22Rv1 (cell line): ENCODE measurements at regions not wholly inside any gene's neighbourhood (a gene's known extent, or its start where the extent isn't known, plus 50 kb on each side); places are given as distances from the start of the nearest gene placed in this dataset.

Experiments used
- ZFX ChIP-seq: fragments of 450-650 bp; IDR thresholded peaks from 2 replicates; pipeline ENCODE4 v1.6.1; 2017; ENCODE audit warnings: antibody characterized with exemption, borderline replicate concordance
- TF ChIP-seq, protein P1 (sequence below): fragments of 450-650 bp; IDR thresholded peaks from 2 replicates; pipeline ENCODE4 v1.5.1; 2017; ENCODE audit warnings: mild to moderate bottlenecking

DNA sequence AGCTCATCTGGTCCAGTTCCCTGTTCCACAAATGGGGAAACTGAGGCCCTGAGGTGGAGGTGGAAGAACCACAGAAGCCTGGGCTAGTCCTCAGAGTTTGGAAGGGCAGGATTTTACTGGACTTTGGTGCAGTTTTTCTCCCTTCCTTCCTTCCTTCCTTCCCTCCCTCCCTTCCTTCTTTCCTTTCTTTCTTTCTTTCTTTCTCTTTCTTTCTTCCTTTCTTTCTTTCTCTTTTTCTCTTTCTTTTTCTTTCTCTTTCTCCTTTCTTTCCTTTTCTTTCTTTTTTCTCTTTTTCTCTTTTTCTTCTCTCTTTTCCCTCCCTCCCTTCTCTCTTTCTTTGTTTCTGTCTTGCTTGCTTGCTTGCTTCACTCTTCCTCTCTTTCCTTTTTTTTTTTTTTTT lies 95.7 kb upstream of the TBX3 start:
- TF ChIP-seq, protein P1, sequence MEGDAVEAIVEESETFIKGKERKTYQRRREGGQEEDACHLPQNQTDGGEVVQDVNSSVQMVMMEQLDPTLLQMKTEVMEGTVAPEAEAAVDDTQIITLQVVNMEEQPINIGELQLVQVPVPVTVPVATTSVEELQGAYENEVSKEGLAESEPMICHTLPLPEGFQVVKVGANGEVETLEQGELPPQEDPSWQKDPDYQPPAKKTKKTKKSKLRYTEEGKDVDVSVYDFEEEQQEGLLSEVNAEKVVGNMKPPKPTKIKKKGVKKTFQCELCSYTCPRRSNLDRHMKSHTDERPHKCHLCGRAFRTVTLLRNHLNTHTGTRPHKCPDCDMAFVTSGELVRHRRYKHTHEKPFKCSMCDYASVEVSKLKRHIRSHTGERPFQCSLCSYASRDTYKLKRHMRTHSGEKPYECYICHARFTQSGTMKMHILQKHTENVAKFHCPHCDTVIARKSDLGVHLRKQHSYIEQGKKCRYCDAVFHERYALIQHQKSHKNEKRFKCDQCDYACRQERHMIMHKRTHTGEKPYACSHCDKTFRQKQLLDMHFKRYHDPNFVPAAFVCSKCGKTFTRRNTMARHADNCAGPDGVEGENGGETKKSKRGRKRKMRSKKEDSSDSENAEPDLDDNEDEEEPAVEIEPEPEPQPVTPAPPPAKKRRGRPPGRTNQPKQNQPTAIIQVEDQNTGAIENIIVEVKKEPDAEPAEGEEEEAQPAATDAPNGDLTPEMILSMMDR: no peak
- TF ChIP-seq ZFX: no peak
